ENCODE measurements at regions not wholly inside any gene's neighbourhood (a gene's known extent, or its start where the extent isn't known, plus 50 kb on each side); places are given as distances from the start of the nearest gene placed in this dataset.

DNA sequence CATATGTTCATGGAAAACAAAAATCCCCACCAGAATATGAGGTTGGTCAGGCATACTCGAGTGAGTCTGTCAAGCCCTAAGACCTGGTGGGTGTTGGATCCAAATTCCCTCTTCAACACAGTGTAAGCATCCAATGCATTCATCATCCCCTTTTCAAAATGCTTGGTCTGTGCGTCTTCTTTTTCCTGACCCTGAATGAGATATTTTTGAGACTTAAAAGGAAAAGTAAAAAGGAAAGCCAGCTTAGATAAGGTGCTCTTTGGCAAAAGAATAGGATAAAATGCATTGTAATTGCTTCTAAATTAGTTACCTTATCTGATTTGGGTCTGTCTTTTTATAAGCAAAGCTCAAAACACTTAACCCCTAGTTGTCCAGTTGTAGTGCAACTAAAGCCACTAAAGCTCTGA is 331.5 kb downstream of the PTEN start:
- TF ChIP-seq EZH2phosphoT487 (IDR thresholded peaks at IDR 0.05; ENCODE audit: insufficient read depth, low read depth) (no peak), EZH2 (IDR thresholded peaks at IDR 0.05; ENCODE audit: insufficient read depth, poor library complexity, severe bottlenecking) (no peak)
